GM23338 (cell line): ENCODE measurements at regions not wholly inside any gene's neighbourhood (a gene's known extent, or its start where the extent isn't known, plus 50 kb on each side); places are given as distances from the start of the nearest gene placed in this dataset.

Source experiments
- POLR2AphosphoS5 ChIP-seq: IDR thresholded peaks from 2 replicates; pipeline ENCODE4 v1.6.1; 2016; ENCODE audit warnings: antibody characterized with exemption, low read depth
- TF ChIP-seq, protein P1 (sequence below), 2 experiments: fragments of 200-600 bp in 1 of 2; sonication (generic) in 1 of 2; conservative IDR thresholded peaks; 2 replicates each; pipeline versions ENCODE4 v1.5.1 to v1.6.1; 2016 to 2017; ENCODE audit warnings: antibody characterized with exemption in 2 of 2, low read depth in 2 of 2, mild to moderate bottlenecking in 2 of 2, moderate library complexity in 1 of 2
- TF ChIP-seq, protein P2 (sequence below): IDR thresholded peaks from one replicate; pipeline ENCODE4 v1.6.1; 2018; ENCODE audit warnings: antibody characterized with exemption; ENCODE audit not compliant: unreplicated experiment

DNA sequence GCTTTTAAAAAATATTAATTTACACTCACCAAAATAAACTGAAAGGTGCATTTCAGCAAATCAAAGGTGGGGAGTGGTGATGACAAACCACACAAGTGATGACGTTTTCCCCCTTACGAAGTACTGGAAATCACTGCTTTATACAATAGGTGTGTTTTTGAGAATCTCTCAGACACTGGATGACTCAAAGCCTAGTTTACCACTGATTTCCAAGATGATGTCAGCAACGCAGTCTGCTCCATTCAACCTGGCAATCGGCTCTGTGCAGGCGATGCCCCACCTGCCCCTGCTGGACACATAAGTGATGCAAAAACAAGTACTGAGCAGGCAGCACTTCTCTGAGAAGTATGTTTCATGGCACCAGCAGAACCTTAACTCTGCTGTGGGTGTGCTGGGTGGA lies 114.4 kb downstream of the SOD2 start:
- TF ChIP-seq, protein P1, sequence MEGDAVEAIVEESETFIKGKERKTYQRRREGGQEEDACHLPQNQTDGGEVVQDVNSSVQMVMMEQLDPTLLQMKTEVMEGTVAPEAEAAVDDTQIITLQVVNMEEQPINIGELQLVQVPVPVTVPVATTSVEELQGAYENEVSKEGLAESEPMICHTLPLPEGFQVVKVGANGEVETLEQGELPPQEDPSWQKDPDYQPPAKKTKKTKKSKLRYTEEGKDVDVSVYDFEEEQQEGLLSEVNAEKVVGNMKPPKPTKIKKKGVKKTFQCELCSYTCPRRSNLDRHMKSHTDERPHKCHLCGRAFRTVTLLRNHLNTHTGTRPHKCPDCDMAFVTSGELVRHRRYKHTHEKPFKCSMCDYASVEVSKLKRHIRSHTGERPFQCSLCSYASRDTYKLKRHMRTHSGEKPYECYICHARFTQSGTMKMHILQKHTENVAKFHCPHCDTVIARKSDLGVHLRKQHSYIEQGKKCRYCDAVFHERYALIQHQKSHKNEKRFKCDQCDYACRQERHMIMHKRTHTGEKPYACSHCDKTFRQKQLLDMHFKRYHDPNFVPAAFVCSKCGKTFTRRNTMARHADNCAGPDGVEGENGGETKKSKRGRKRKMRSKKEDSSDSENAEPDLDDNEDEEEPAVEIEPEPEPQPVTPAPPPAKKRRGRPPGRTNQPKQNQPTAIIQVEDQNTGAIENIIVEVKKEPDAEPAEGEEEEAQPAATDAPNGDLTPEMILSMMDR (conservative IDR thresholded peaks at IDR 0.05; ENCODE audit: low read depth in 2 of 2), result no peak
- TF ChIP-seq POLR2AphosphoS5, result no peak
- TF ChIP-seq, protein P2, sequence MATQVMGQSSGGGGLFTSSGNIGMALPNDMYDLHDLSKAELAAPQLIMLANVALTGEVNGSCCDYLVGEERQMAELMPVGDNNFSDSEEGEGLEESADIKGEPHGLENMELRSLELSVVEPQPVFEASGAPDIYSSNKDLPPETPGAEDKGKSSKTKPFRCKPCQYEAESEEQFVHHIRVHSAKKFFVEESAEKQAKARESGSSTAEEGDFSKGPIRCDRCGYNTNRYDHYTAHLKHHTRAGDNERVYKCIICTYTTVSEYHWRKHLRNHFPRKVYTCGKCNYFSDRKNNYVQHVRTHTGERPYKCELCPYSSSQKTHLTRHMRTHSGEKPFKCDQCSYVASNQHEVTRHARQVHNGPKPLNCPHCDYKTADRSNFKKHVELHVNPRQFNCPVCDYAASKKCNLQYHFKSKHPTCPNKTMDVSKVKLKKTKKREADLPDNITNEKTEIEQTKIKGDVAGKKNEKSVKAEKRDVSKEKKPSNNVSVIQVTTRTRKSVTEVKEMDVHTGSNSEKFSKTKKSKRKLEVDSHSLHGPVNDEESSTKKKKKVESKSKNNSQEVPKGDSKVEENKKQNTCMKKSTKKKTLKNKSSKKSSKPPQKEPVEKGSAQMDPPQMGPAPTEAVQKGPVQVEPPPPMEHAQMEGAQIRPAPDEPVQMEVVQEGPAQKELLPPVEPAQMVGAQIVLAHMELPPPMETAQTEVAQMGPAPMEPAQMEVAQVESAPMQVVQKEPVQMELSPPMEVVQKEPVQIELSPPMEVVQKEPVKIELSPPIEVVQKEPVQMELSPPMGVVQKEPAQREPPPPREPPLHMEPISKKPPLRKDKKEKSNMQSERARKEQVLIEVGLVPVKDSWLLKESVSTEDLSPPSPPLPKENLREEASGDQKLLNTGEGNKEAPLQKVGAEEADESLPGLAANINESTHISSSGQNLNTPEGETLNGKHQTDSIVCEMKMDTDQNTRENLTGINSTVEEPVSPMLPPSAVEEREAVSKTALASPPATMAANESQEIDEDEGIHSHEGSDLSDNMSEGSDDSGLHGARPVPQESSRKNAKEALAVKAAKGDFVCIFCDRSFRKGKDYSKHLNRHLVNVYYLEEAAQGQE, result no peak
